ENCODE measurements at regions not wholly inside any gene's neighbourhood (a gene's known extent, or its start where the extent isn't known, plus 50 kb on each side); places are given as distances from the start of the nearest gene placed in this dataset.

GRCh38 chr2:78861546-78861945, 164.0 kb upstream of the REG3G start:
- TF ChIP-seq CTCF (conservative IDR thresholded peaks at IDR 0.05; ENCODE audit: low read depth, low read length): peak; percentile 62
- TF ChIP-seq EZH2 (IDR thresholded peaks at IDR 0.05; ENCODE audit: borderline replicate concordance, low read depth, low read length, poor library complexity, severe bottlenecking): no peak

Measured in A673 (cell line).